C4-2B (cell line): ENCODE measurements at regions not wholly inside any gene's neighbourhood (a gene's known extent, or its start where the extent isn't known, plus 50 kb on each side); places are given as distances from the start of the nearest gene placed in this dataset.

Experiments
- H3K27ac ChIP-seq: fragments of 450-650 bp; 2 replicates; pipeline ENCODE4 v1.5.1; 2017
- CTCF ChIP-seq: fragments of 450-650 bp; conservative IDR thresholded peaks from 2 replicates; pipeline ENCODE4 v1.5.1; 2017; ENCODE audit warnings: mild to moderate bottlenecking
- ZFX ChIP-seq: fragments of 450-650 bp; IDR thresholded peaks from 2 replicates; pipeline ENCODE4 v1.6.1; 2017

GRCh38 chr13:73228546-73228945, 169.7 kb downstream of the KLF5 start:
- TF ChIP-seq CTCF: no peak
- H3K27ac ChIP-seq: no peak overlapping the region

GRCh38 chr13:73225990-73226389, 167.2 kb downstream of the KLF5 start:
- no peak overlapping the region for H3K27ac ChIP-seq
- TF ChIP-seq ZFX (no peak), CTCF (no peak)

GRCh38 chr13:73224703-73225102, 165.9 kb downstream of the KLF5 start:
- H3K27ac ChIP-seq: no peak overlapping the region
- TF ChIP-seq CTCF (no peak), ZFX (no peak)

DNA sequence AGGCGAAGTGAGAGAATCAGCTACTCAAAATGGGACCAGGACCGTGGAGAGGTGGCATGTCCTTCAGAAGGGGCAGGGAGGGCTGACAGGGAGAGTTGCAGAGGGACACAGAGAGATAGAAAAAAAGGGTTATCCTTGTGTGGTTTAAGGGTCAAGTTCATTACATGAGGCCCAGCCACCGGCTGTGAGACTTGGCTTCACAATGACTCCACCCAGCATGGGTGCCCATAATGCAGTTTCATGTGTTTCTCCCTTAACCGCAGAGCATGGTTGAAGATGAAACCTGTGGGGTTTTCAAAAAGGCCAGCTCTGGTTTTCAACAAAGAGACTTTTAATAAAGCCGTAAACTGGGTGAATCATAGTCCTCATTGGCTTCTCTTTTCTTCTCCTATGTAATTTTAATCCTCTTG, 164.6 kb downstream of the KLF5 start:
- no peak overlapping the region for H3K27ac ChIP-seq
- TF ChIP-seq CTCF (no peak), ZFX (no peak)

DNA sequence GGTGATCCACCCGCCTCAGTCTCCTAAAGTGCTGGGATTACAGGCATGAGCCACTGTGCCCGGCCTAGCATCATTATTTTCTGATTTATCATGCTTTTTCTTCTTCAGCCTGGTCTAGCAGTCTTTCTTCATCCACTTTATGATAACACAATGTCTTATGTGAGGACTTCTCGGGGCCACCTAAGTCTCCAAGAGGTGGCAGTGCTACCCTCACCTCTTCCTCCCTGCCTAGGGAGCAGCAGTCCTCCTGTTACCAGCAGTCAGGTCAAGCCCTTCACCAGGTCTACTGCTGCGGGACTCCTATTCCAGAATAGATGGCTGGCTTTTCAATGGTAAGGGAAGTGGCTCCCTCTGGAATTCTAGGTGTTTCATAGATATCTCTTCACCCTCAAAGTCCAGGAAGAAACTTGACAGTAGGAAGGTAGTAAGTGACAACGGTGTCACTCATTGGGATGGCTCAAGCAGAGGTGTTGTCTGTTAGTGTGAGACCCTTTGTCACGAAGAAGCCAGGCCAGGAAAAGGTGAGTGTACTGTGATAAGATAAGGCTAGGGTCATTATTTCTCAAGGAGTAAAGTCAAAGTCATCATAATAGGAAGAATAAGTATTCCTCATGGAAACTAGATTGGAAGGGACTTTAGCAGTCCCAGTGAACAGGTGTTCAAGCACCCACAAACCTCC, 164.0 kb downstream of the KLF5 start:
- TF ChIP-seq ZFX: no peak
- no peak for TF ChIP-seq CTCF
- no peak overlapping the region for H3K27ac ChIP-seq

DNA sequence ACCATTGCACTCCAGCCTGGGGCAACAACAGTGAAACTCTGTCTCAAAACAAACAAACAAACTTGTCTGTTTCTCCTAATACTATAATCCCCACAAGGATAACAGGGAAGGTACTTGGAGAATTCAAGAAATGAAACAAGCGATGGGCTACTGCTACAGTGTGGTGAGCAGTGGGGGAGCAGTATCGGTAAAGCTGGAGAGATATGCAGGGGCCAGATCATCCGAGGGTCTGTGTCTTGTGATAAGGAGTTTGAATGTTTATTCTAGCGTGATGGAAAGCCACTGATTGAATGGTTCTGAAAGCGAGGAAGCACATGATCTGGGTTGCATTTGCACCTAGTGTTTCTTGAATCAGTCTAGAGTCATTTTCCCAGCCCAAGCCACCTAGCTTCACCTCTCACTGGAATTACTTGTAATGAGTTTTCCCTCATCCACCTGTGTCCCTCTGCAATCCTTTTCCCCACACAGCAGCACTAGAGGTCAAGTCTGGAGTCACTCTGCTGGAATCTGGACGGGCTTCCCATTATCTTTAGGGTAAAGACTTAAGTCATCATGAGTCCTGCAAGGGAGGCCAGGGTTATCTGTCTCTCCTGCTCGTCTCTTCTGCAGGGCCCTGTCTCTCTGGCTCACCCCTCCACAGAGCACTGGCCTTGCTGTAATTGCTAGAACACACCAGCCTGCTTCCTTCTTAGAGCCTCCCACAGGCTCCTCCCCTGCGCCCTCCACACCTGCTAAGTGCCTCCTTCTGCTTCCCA, 162.3 kb downstream of the KLF5 start:
- H3K27ac ChIP-seq: no peak overlapping the region
- TF ChIP-seq CTCF (no peak), ZFX (no peak)

DNA sequence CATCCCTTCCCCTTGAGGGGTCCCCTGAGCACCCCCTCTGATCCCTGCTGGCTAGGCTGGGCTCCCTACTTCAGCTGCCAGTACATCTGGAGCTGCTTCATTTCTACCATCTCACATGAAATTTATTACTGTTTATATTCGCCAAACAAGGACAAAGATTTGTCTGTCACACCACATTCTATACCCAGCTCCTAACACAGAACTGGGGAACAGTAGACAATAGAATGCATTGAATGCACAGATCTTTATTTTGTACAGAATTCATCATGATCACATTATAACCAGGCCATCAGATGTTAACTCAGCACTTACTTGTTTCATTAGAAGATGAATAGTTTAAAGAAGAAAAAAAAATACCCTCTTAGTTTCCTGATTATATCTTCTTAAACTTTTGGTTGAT, 159.4 kb downstream of the KLF5 start:
- TF ChIP-seq CTCF (no peak), ZFX (no peak)
- no peak overlapping the region for H3K27ac ChIP-seq
